ENCODE measurements at regions not wholly inside any gene's neighbourhood (a gene's known extent, or its start where the extent isn't known, plus 50 kb on each side); places are given as distances from the start of the nearest gene placed in this dataset.

DNA sequence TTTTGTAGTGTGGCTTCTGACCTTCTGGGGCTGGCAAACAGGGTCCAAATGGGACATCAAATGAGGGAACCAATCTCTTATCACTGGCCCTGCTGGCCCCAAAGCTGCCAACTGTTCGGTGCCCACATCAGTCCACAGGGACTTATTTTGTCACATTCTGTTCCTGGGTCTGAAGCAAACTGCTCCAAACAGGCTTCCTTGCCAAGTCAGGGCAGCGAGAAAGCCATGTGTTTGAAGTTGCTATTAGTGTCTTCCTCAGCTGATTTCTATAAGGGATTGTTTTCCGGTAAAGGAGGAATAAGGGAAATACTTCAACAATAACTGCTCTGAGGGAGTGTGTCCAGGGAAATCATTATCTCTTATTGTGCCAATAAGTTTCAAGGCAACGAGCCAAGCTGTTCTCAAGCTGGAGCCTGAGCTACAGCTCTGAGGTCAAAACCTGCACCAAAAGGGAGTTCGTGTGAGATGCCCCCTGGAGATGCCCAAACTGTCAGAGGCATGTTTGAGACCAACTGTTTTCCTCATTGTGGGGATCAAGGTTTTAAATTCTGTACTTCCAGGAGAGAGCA lies 381.4 kb upstream of the PROX1 start:
- WGBS (ENCODE audit: low lambda C conversion rate, missing lambda C conversion rate): 76% methylated on average over 5 of the region's 5 CpGs
- Histone ChIP-seq H3K27me3 (no peaks in the 10 kb centered on the region), H3K79me2 (no peaks in the 10 kb centered on the region), H3K27ac (no peak overlapping the region), H3K4me3 (no peak overlapping the region), H3K9me2 (replicated peaks; ENCODE audit: insufficient read depth) (no peaks in the 10 kb centered on the region), H2AFZ (no peak overlapping the region), H3K4me1 (ENCODE audit: insufficient read depth) (no peaks in the 10 kb centered on the region), H3K36me3 (replicated peaks; ENCODE audit: insufficient read depth, low read depth) (no peaks in the 10 kb centered on the region), H3K4me2 (no peak overlapping the region), H4K20me1 (ENCODE audit: insufficient read depth, poor library complexity, severe bottlenecking) (no peaks in the 10 kb centered on the region), H3K9me3 (ENCODE audit: low read depth) (no peaks in the 10 kb centered on the region)
- DNase-seq (ENCODE audit: low spot score): no peak
- TF ChIP-seq, protein P1, sequence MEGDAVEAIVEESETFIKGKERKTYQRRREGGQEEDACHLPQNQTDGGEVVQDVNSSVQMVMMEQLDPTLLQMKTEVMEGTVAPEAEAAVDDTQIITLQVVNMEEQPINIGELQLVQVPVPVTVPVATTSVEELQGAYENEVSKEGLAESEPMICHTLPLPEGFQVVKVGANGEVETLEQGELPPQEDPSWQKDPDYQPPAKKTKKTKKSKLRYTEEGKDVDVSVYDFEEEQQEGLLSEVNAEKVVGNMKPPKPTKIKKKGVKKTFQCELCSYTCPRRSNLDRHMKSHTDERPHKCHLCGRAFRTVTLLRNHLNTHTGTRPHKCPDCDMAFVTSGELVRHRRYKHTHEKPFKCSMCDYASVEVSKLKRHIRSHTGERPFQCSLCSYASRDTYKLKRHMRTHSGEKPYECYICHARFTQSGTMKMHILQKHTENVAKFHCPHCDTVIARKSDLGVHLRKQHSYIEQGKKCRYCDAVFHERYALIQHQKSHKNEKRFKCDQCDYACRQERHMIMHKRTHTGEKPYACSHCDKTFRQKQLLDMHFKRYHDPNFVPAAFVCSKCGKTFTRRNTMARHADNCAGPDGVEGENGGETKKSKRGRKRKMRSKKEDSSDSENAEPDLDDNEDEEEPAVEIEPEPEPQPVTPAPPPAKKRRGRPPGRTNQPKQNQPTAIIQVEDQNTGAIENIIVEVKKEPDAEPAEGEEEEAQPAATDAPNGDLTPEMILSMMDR (IDR thresholded peaks at IDR 0.05; ENCODE audit: poor library complexity): no peak
- TF ChIP-seq EZH2phosphoT487 (IDR thresholded peaks at IDR 0.05; ENCODE audit: low read depth, severe bottlenecking, unreplicated experiment): no peak
- TF ChIP-seq EZH2 (IDR thresholded peaks at IDR 0.05; ENCODE audit: borderline replicate concordance): no peak

DNA sequence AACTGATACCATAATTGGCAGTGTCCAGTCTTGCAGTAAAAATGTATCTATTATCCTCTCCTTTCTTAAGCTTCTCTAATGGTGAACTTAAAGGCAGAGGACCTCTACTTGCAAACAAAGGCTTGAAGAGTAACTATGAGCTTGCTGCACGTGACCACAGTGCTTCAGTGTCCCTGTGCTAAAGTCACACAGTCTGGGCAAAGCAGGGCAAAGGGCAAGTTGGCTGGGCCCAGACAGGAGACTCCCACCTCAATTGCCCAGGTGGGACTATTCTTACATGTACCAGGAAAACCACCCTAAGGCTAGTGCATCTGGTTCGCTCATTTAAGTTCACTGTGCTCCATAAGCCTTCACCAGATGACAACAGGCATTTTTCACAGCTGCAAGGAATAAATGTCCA lies 374.2 kb upstream of the PROX1 start:
- H3K79me2 ChIP-seq: no peaks in the 10 kb centered on the region
- TF ChIP-seq, protein P1 (IDR thresholded peaks at IDR 0.05; ENCODE audit: poor library complexity): no peak
- TF ChIP-seq EZH2phosphoT487 (IDR thresholded peaks at IDR 0.05; ENCODE audit: low read depth, severe bottlenecking, unreplicated experiment) (no peak), EZH2 (IDR thresholded peaks at IDR 0.05; ENCODE audit: borderline replicate concordance) (no peak)
- H3K27ac ChIP-seq: no peak overlapping the region
- H3K36me3 ChIP-seq (replicated peaks; ENCODE audit: insufficient read depth, low read depth): no peaks in the 10 kb centered on the region
- H3K27me3 ChIP-seq: no peaks in the 10 kb centered on the region
- no peaks in the 10 kb centered on the region for H3K9me2 ChIP-seq (replicated peaks; ENCODE audit: insufficient read depth)
- H4K20me1 ChIP-seq (ENCODE audit: insufficient read depth, poor library complexity, severe bottlenecking): no peaks in the 10 kb centered on the region
- H3K9me3 ChIP-seq (ENCODE audit: low read depth): no peaks in the 10 kb centered on the region
- no peaks in the 10 kb centered on the region for H3K4me1 ChIP-seq (ENCODE audit: insufficient read depth)
- no peak for DNase-seq (ENCODE audit: low spot score)
- H2AFZ ChIP-seq: no peak overlapping the region
- 73% methylated on average over 2 of the region's 2 CpGs for WGBS (ENCODE audit: low lambda C conversion rate, missing lambda C conversion rate)
- no peak overlapping the region for H3K4me2 ChIP-seq
- H3K4me3 ChIP-seq: no peak overlapping the region

DNA sequence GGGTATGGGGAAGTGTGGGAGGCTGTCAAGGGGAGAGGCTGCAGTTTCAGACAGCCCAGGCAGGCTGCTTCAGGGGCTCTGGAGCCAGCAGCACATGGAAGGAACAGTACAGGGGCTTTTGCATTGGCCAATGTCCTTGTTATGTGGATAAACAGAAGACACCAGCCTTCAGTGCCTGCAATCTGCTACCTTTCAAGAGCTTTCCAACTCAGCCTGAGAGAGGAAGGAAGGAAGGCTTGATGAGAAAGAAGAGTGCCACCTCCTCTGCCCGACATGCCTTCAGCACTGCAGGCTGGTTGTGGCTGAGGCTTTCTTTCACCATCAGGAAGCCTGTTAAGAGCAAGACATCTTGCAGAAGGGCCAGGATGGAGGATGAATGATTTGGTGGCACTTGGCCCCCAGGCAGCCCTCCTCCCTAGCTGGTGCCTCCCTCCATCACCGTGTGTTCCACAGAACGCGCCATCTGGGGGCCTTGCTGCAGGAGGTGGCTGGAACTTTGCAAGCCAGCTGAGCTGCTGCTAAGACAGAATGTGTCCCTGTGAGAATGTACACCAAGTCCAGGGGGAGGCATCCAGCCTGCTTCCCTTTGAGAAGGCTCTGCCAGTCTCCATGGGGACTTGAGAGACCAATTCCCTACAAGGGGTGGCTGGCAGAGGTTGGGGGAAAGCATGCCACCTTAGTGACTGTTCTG lies 372.4 kb upstream of the PROX1 start:
- Histone ChIP-seq H3K79me2 (no peaks in the 10 kb centered on the region), H3K4me2 (no peak overlapping the region), H3K27ac (no peak overlapping the region), H3K9me3 (ENCODE audit: low read depth) (no peaks in the 10 kb centered on the region), H2AFZ (no peak overlapping the region), H3K4me1 (ENCODE audit: insufficient read depth) (no peaks in the 10 kb centered on the region), H3K4me3 (no peak overlapping the region), H3K27me3 (no peaks in the 10 kb centered on the region), H4K20me1 (ENCODE audit: insufficient read depth, poor library complexity, severe bottlenecking) (no peaks in the 10 kb centered on the region), H3K9me2 (replicated peaks; ENCODE audit: insufficient read depth) (no peaks in the 10 kb centered on the region), H3K36me3 (replicated peaks; ENCODE audit: insufficient read depth, low read depth) (no peaks in the 10 kb centered on the region)
- TF ChIP-seq, protein P1 (IDR thresholded peaks at IDR 0.05; ENCODE audit: poor library complexity): no peak
- TF ChIP-seq EZH2phosphoT487 (IDR thresholded peaks at IDR 0.05; ENCODE audit: low read depth, severe bottlenecking, unreplicated experiment): no peak
- no peak for TF ChIP-seq EZH2 (IDR thresholded peaks at IDR 0.05; ENCODE audit: borderline replicate concordance)
- DNase-seq (ENCODE audit: low spot score): no peak
- 95% methylated on average over 4 of the region's 4 CpGs for WGBS (ENCODE audit: low lambda C conversion rate, missing lambda C conversion rate)

Measured in hepatocyte (in vitro differentiated cells).